ENCODE measurements at regions not wholly inside any gene's neighbourhood (a gene's known extent, or its start where the extent isn't known, plus 50 kb on each side); places are given as distances from the start of the nearest gene placed in this dataset.

- DNase-seq = no peak
Observed at GRCh38 chr5:18051953-18052352, 417.7 kb downstream of the TAF11L14 start.

- DNase-seq = no peak
Observed at GRCh38 chr5:18052569-18052968, 418.3 kb downstream of the TAF11L14 start.

- no peak for DNase-seq
Observed at GRCh38 chr5:18057725-18058124, 423.5 kb downstream of the TAF11L14 start.

GRCh38 chr5:18067615-18068014 is 433.4 kb downstream of the TAF11L14 start:
- no peak for DNase-seq

GRCh38 chr5:18068826-18069225 is 434.6 kb downstream of the TAF11L14 start:
- no peak for DNase-seq

GRCh38 chr5:18069790-18070189 is 435.5 kb downstream of the TAF11L14 start:
- DNase-seq = no peak

GRCh38 chr5:18072600-18072999 is 438.3 kb downstream of the TAF11L14 start:
- no peak for DNase-seq

GRCh38 chr5:18074961-18075360 is 440.7 kb downstream of the TAF11L14 start:
- DNase-seq = no peak

- DNase-seq = no peak
Observed at GRCh38 chr5:18078157-18078556, 443.9 kb downstream of the TAF11L14 start.

- no peak for DNase-seq
Observed at GRCh38 chr5:18079831-18080230, 445.6 kb downstream of the TAF11L14 start.

- no peak for DNase-seq
Observed at GRCh38 chr5:18088020-18088579, 453.8 kb downstream of the TAF11L14 start.

- no peak for DNase-seq
Observed at GRCh38 chr5:18090177-18090576, 455.9 kb downstream of the TAF11L14 start.

- no peak for DNase-seq
Observed at GRCh38 chr5:18091142-18091541, 456.9 kb downstream of the TAF11L14 start.

GRCh38 chr5:18091758-18092157 is 457.5 kb downstream of the TAF11L14 start:
- DNase-seq = no peak

- no peak for DNase-seq
Observed at GRCh38 chr5:18095061-18095460, 460.8 kb downstream of the TAF11L14 start.

GRCh38 chr5:18097817-18098216 is 463.6 kb downstream of the TAF11L14 start:
- no peak for DNase-seq

- no peak for DNase-seq
Observed at GRCh38 chr5:18098691-18099090, 464.4 kb downstream of the TAF11L14 start.

- no peak for DNase-seq
Observed at GRCh38 chr5:18099261-18099660, 465.0 kb downstream of the TAF11L14 start.

- no peak for DNase-seq
Observed at GRCh38 chr5:18101532-18101931, 467.3 kb downstream of the TAF11L14 start.

GRCh38 chr5:18102733-18103132 is 468.5 kb downstream of the TAF11L14 start:
- no peak for DNase-seq

- no peak for DNase-seq
Observed at GRCh38 chr5:18105449-18105848, 471.2 kb downstream of the TAF11L14 start.

GRCh38 chr5:18111906-18112465 is 477.7 kb downstream of the TAF11L14 start:
- no peak for DNase-seq

- DNase-seq = no peak
Observed at GRCh38 chr5:18113721-18114120, 479.5 kb downstream of the TAF11L14 start.

- DNase-seq = no peak
Observed at GRCh38 chr5:18114151-18114757, 480.0 kb downstream of the TAF11L14 start.

GRCh38 chr5:18117968-18118367 is 483.7 kb downstream of the TAF11L14 start:
- no peak for DNase-seq
